RWPE1 (cell line): ENCODE measurements at regions not wholly inside any gene's neighbourhood (a gene's known extent, or its start where the extent isn't known, plus 50 kb on each side); places are given as distances from the start of the nearest gene placed in this dataset.

Experiments
- CTCF ChIA-PET: fragments of 350-600 bp; sonication (Branson Sonifier 250); formaldehyde crosslinking; extraction: SDS; loops from one replicate; lab custom pipeline; 2021; lab: Yijun Ruan, JAX
- POLR2A ChIA-PET: fragments of 400-600 bp; formaldehyde crosslinking; extraction: SDS; loops from one replicate; lab custom pipeline; 2020; ENCODE audit warnings: antibody characterized with exemption; ENCODE audit not compliant: low non-redundant PET; lab: Yijun Ruan, JAX
- DNase-seq: peaks from one replicate; pipeline ENCODE4 v3.0.0; 2012; ENCODE audit warnings: low spot score
- H3K27ac ChIP-seq: fragments of 450-650 bp; 2 replicates; pipeline ENCODE4 v1.5.1; 2017
- TF ChIP-seq, protein P1 (sequence below): fragments of 450-650 bp; conservative IDR thresholded peaks from 2 replicates; pipeline ENCODE4 v1.5.1; 2017; ENCODE audit warnings: low read depth, mild to moderate bottlenecking

DNA sequence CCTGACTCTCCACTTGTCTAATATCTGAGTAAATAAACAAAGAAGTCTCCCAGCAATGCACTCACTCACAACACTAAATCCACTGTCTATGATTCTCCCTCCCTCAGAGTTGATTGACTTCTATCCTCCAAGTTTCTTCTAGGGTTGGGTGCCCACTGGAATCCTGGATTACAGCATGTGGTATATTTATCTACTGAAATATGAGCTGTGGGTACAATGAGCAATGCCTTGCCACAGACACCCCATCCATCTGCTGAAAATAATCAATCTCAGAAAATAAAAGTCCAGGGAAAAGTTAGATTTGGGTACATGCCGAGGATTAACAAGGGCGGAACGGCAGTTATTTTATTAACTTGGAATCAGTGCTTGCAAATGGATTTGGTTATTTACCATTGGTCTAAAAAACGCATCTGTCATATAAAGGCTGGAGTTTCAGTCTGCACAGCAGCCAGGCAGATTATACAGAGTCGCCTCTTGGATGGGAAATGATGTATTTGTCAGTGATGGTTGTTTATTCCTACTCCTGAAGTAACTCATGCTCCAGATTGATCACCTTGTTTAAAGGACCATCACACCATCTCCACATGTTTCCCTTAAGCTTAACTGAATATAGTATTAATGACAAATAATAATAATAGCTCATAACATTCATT lies 193.9 kb upstream of the SOX9 start:
- TF ChIP-seq, protein P1, sequence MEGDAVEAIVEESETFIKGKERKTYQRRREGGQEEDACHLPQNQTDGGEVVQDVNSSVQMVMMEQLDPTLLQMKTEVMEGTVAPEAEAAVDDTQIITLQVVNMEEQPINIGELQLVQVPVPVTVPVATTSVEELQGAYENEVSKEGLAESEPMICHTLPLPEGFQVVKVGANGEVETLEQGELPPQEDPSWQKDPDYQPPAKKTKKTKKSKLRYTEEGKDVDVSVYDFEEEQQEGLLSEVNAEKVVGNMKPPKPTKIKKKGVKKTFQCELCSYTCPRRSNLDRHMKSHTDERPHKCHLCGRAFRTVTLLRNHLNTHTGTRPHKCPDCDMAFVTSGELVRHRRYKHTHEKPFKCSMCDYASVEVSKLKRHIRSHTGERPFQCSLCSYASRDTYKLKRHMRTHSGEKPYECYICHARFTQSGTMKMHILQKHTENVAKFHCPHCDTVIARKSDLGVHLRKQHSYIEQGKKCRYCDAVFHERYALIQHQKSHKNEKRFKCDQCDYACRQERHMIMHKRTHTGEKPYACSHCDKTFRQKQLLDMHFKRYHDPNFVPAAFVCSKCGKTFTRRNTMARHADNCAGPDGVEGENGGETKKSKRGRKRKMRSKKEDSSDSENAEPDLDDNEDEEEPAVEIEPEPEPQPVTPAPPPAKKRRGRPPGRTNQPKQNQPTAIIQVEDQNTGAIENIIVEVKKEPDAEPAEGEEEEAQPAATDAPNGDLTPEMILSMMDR = no peak
- DNase-seq = no peak
- H3K27ac ChIP-seq = no peak overlapping the region
- ChIA-PET POLR2A (no interaction called here), CTCF (interaction anchor here (0.6 kb wide), 2 partner anchors 53 to 174 kb away, joined by 3 to 4 read pairs; no protein-coding TSS in a partner anchor)

DNA sequence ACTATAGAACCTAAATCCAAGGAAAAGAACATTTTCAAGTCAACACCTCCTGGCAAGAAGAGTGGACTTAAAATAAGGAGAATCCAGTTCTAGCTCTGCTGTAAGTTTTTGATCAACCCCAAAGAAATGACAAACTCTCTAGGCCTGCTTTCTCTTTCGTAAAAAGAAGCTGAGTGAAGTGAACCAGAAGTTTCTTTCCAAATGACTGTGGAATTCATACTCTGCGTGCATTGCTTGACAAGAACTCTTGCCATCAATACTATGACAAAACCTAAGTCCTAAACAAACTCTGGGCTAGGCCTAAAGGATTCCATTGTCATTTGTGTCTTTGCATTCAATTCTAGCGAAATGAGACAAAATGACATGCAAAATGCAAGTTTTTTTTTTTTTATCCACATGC lies 187.5 kb upstream of the SOX9 start:
- DNase-seq = no peak
- ChIA-PET CTCF (interaction anchor here (0.6 kb wide), 1 partner anchor 1229 kb away, joined by 3 read pairs; no protein-coding TSS in a partner anchor), POLR2A (no interaction called here)
- H3K27ac ChIP-seq = no peak overlapping the region
- TF ChIP-seq, protein P1 = no peak

DNA sequence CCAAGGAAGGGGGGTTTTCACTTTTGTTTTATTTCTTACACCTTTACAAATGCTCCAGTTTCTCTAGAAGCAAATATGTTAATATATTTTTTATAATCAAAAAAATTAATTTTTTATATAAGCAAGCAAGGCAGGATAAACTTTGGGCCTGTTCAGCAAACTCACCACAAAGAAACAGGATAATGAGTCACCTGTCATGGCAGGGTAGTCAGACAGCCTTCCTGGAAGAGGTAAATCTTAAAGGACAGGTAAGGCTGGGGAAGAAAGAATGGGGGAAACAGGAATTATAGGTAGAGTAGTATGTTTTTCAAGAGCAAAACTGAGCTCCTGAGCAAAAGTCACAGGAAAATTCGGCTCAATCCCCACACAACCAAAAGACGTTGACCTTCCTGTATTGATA lies 186.3 kb upstream of the SOX9 start:
- POLR2A ChIA-PET = no interaction called here
- peak; percentile 18 for DNase-seq
- TF ChIP-seq, protein P1 = no peak
- no peak overlapping the region for H3K27ac ChIP-seq
- CTCF ChIA-PET = no interaction called here

DNA sequence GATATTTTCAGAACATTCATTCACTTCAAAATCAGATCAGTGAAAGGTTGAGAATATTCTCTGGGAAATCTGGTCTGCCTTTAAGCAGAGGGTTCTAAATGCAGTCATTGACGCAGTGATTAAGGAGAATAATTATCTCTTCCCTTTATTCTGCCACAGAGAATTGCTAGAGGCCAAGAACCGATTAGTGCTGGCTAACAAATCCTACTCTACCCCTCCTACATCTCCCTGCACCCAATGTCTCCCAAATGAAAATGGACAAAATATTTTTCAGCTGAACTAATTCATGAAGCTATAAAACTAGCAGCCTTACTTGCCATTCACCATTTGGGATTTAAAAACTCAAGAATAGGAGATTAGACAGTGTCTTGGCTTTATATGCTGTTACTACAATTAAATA lies 185.5 kb upstream of the SOX9 start:
- ChIA-PET POLR2A (no interaction called here), CTCF (interaction anchor here (0.7 kb wide), 1 partner anchor 30 kb away, joined by 5 read pairs; no protein-coding TSS in a partner anchor)
- DNase-seq = no peak
- TF ChIP-seq, protein P1 = no peak
- H3K27ac ChIP-seq = no peak overlapping the region

DNA sequence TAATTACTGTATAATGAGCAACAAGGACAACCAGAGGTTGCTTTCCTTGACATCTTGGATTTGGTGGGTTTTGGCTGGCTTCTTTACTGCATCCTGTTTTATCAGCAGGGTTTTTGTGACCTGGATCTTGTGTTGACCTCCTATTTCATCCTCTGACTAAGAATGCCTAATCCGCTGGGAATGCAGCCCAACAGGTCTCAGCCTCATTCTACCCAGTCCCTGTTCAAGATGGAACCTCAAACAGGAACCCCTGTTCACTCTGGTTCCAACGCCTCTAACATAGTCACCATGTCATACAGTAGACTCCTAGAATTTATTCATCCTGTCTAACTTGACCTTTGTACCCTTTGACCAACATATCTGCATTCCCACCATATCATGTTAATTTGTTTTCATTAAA lies 183.8 kb upstream of the SOX9 start:
- peak; percentile 52 for DNase-seq
- CTCF ChIA-PET = no interaction called here
- TF ChIP-seq, protein P1 = no peak
- POLR2A ChIA-PET = no interaction called here
- no peak overlapping the region for H3K27ac ChIP-seq

DNA sequence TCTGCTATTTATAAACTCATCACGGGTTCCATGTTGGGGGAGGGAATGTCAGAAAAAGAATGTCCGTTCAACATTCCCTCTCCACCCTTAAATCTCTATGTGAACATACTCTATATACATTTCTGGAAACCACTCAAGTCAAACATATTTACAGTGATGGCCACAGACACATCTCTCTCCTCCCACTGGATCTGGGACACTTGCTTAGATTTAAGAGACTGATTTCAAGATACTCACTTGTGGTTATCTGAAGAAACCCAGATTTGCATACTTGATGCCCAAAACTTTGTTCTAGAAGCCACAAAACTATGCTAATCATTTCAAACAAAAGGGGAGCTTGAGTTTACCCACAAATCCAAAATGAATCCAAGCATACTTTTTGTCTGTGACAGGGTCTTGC lies 182.9 kb upstream of the SOX9 start:
- H3K27ac ChIP-seq = no peak overlapping the region
- no peak for DNase-seq
- TF ChIP-seq, protein P1 = no peak
- ChIA-PET CTCF (no interaction called here), POLR2A (no interaction called here)
